ENCODE measurements at regions not wholly inside any gene's neighbourhood (a gene's known extent, or its start where the extent isn't known, plus 50 kb on each side); places are given as distances from the start of the nearest gene placed in this dataset.

- H3K9me3 ChIP-seq (ENCODE audit: low read length) = no peaks in the 10 kb centered on the region
- H3F3A ChIP-seq (ENCODE audit: low read length, unreplicated experiment) = no peaks in the 10 kb centered on the region
- no peak for TF ChIP-seq EZH2 (IDR thresholded peaks at IDR 0.05; ENCODE audit: low read length, unreplicated experiment)
- 0 out of 2 replicates have a peak, but pooled peaks have one; percentile 13 for TF ChIP-seq CTCF (conservative IDR thresholded peaks at IDR 0.05; ENCODE audit: low read depth, low read length)
- TF ChIP-seq EZH2phosphoT487 (IDR thresholded peaks at IDR 0.05; ENCODE audit: borderline replicate concordance, low read length) = no peak
- H3K27ac ChIP-seq (ENCODE audit: low read length) = no peak overlapping the region
- no peaks in the 10 kb centered on the region for H3K9me2 ChIP-seq (replicated peaks; ENCODE audit: low read length)
- POLR2A ChIA-PET (ENCODE audit: unreplicated experiment) = no interaction called here
- DNase-seq (peak; percentile 20), ATAC-seq (no peak; the same call in 1 of the 2 replicates)
- H4K20me1 ChIP-seq (ENCODE audit: low read length) = no peaks in the 10 kb centered on the region
- no peak overlapping the region for H3K4me3 ChIP-seq (ENCODE audit: low read length)
- CTCF ChIA-PET = interaction anchor here (0.5 kb wide), 1 partner anchor 90 kb away, joined by 3 read pairs; no protein-coding TSS in a partner anchor
- no TSS peak for BruUV-seq (replicated peaks)
- H3K79me2 ChIP-seq (ENCODE audit: low read length) = no peaks in the 10 kb centered on the region
- no peaks in the 10 kb centered on the region for H3K27me3 ChIP-seq (ENCODE audit: low read length)
- no peak overlapping the region for H3K9ac ChIP-seq (ENCODE audit: low read length)
- H3K36me3 ChIP-seq (ENCODE audit: low read depth, low read length) = no peaks in the 10 kb centered on the region
- no peak overlapping the region for H3K4me2 ChIP-seq (ENCODE audit: low read length)
- intact Hi-C loops (cut with micrococcal nuclease) = no loop called here
- no peak overlapping the region for H2AFZ ChIP-seq (ENCODE audit: low read length)
- no peaks in the 10 kb centered on the region for H3K4me1 ChIP-seq (ENCODE audit: insufficient read depth, low read length)
Measured at GRCh38 chr4:148874331-148874730, 432.1 kb upstream of the NR3C2 start.

DNA sequence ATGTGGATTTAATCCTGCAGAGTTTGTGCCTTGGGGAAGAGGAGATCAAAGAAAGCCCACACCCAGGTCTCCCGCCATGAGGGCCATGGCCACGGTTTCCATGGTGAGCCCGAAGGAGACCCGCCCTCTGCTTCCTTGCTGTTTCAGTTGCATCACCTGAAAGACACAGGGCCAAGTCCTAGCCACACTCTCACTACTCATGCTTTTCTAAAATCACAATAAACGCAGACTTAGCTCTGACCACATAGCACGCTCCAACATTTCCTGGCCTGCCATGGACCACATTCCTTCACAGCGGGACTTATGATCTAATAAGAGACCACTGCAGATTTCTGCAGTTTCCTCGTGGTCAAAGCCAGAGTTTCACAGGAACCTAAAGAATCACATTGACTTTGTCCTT lies 426.0 kb upstream of the NR3C2 start:
- H3K9me3 ChIP-seq (ENCODE audit: low read length) = no peaks in the 10 kb centered on the region
- H3K27ac ChIP-seq (ENCODE audit: low read length) = no peak overlapping the region
- no peak overlapping the region for H3K4me2 ChIP-seq (ENCODE audit: low read length)
- no peaks in the 10 kb centered on the region for H3F3A ChIP-seq (ENCODE audit: low read length, unreplicated experiment)
- H3K36me3 ChIP-seq (ENCODE audit: low read depth, low read length) = no peaks in the 10 kb centered on the region
- H3K4me3 ChIP-seq (ENCODE audit: low read length) = no peak overlapping the region
- ChIA-PET POLR2A (ENCODE audit: unreplicated experiment) (no interaction called here), CTCF (no interaction called here)
- no peaks in the 10 kb centered on the region for H4K20me1 ChIP-seq (ENCODE audit: low read length)
- no peaks in the 10 kb centered on the region for H3K79me2 ChIP-seq (ENCODE audit: low read length)
- no peak overlapping the region for H3K9ac ChIP-seq (ENCODE audit: low read length)
- H3K27me3 ChIP-seq (ENCODE audit: low read length) = no peaks in the 10 kb centered on the region
- no peak overlapping the region for H2AFZ ChIP-seq (ENCODE audit: low read length)
- intact Hi-C loops (cut with micrococcal nuclease) = no loop called here
- H3K9me2 ChIP-seq (replicated peaks; ENCODE audit: low read length) = no peaks in the 10 kb centered on the region
- BruUV-seq (replicated peaks) = no TSS peak
- DNase-seq = no peak
- no peaks in the 10 kb centered on the region for H3K4me1 ChIP-seq (ENCODE audit: insufficient read depth, low read length)
- TF ChIP-seq EZH2 (IDR thresholded peaks at IDR 0.05; ENCODE audit: low read length, unreplicated experiment) (no peak), CTCF (conservative IDR thresholded peaks at IDR 0.05; ENCODE audit: low read depth, low read length) (no peak), EZH2phosphoT487 (IDR thresholded peaks at IDR 0.05; ENCODE audit: borderline replicate concordance, low read length) (no peak)
- no peak for ATAC-seq

GRCh38 chr4:148866666-148867065 lies 424.5 kb upstream of the NR3C2 start:
- Histone ChIP-seq H3K9ac (ENCODE audit: low read length) (no peak overlapping the region), H3K9me3 (ENCODE audit: low read length) (no peaks in the 10 kb centered on the region), H3F3A (ENCODE audit: low read length, unreplicated experiment) (no peaks in the 10 kb centered on the region), H3K9me2 (replicated peaks; ENCODE audit: low read length) (no peaks in the 10 kb centered on the region), H3K4me2 (ENCODE audit: low read length) (no peak overlapping the region), H4K20me1 (ENCODE audit: low read length) (no peaks in the 10 kb centered on the region), H3K4me1 (ENCODE audit: insufficient read depth, low read length) (no peaks in the 10 kb centered on the region), H3K36me3 (ENCODE audit: low read depth, low read length) (no peaks in the 10 kb centered on the region), H3K27ac (ENCODE audit: low read length) (no peak overlapping the region), H3K27me3 (ENCODE audit: low read length) (no peaks in the 10 kb centered on the region), H3K79me2 (ENCODE audit: low read length) (no peaks in the 10 kb centered on the region), H3K4me3 (ENCODE audit: low read length) (no peak overlapping the region), H2AFZ (ENCODE audit: low read length) (no peak overlapping the region)
- TF ChIP-seq EZH2 (IDR thresholded peaks at IDR 0.05; ENCODE audit: low read length, unreplicated experiment) (no peak), EZH2phosphoT487 (IDR thresholded peaks at IDR 0.05; ENCODE audit: borderline replicate concordance, low read length) (no peak), CTCF (conservative IDR thresholded peaks at IDR 0.05; ENCODE audit: low read depth, low read length) (no peak)
- no peak for DNase-seq
- ChIA-PET CTCF (no interaction called here), POLR2A (ENCODE audit: unreplicated experiment) (no interaction called here)
- ATAC-seq = no peak
- intact Hi-C loops (cut with micrococcal nuclease) = no loop called here
- no TSS peak for BruUV-seq (replicated peaks)

All from PC-3 (cell line).